Endodermal cell (in vitro differentiated cells): ENCODE measurements at regions not wholly inside any gene's neighbourhood (a gene's known extent, or its start where the extent isn't known, plus 50 kb on each side); places are given as distances from the start of the nearest gene placed in this dataset.

ENCODE experiments used
- DNase-seq: peaks from one replicate; pipeline ENCODE4 v3.0.0-alpha.2; 2017
- H3K27ac ChIP-seq: 2 replicates; pipeline ENCODE4 v1.5.1; 2013; ENCODE audit warnings: mild to moderate bottlenecking, low read depth, low read length, moderate library complexity
- H3K27me3 ChIP-seq: 2 replicates; pipeline ENCODE4 v1.6.1; 2013; ENCODE audit warnings: mild to moderate bottlenecking, low read length, moderate library complexity; ENCODE audit not compliant: insufficient read depth, control insufficient read depth, poor library complexity, severe bottlenecking
- H3K36me3 ChIP-seq: 2 replicates; pipeline ENCODE4 v1.7.0; 2013; ENCODE audit warnings: mild to moderate bottlenecking, low read length, moderate library complexity; ENCODE audit not compliant: control insufficient read depth, insufficient read depth
- H3K4me1 ChIP-seq: one replicate; pipeline ENCODE4 v1.7.0; 2013; ENCODE audit warnings: low read length; ENCODE audit not compliant: control insufficient read depth, insufficient read depth
- H3K4me3 ChIP-seq: 2 replicates; pipeline ENCODE4 v1.5.1; 2013; ENCODE audit warnings: mild to moderate bottlenecking, low read length, moderate library complexity
- H3K9ac ChIP-seq: 2 replicates; pipeline ENCODE4 v1.6.1; 2013; ENCODE audit warnings: mild to moderate bottlenecking, low read length, moderate library complexity; ENCODE audit not compliant: poor library complexity, severe bottlenecking; ENCODE audit errors: extremely low read depth
- H3K9me3 ChIP-seq: 2 replicates; pipeline ENCODE4 v1.6.1; 2013; ENCODE audit warnings: mild to moderate bottlenecking, low read length, moderate library complexity; ENCODE audit not compliant: control insufficient read depth
- H3K27ac Mint-ChIP-seq: 2 replicates; pipeline ENCODE4 v1.8.0; 2020; ENCODE audit warnings: mixed read lengths
- H3K27me3 Mint-ChIP-seq: 2 replicates; pipeline ENCODE4 v1.8.0; 2021; ENCODE audit warnings: mild to moderate bottlenecking, mixed read lengths; ENCODE audit not compliant: insufficient read depth
- H3K36me3 Mint-ChIP-seq: 2 replicates; pipeline ENCODE4 v1.8.0; 2020; ENCODE audit warnings: low read depth, mixed read lengths
- H3K4me1 Mint-ChIP-seq: 2 replicates; pipeline ENCODE4 v1.8.0; 2020; ENCODE audit warnings: mixed read lengths
- H3K4me3 Mint-ChIP-seq: 2 replicates; pipeline ENCODE4 v1.8.0; 2020; ENCODE audit warnings: mild to moderate bottlenecking, moderate library complexity, mixed read lengths
- H3K9me3 Mint-ChIP-seq: 2 replicates; pipeline ENCODE4 v1.8.0; 2020; ENCODE audit warnings: mild to moderate bottlenecking, mixed read lengths
- CTCF ChIP-seq: fragments of 200-600 bp; sonication (generic); conservative IDR thresholded peaks from 2 replicates; pipeline ENCODE4 v1.5.0; 2021; ENCODE audit warnings: antibody characterized with exemption, mild to moderate bottlenecking
- whole genome bisulfite sequencing, 2 experiments: methylation state at CpG; one replicate each; pipeline versions ENCODE4 v1.1.5 to v1.1.7; 2013; ENCODE audit warnings: missing lambda C conversion rate in 2 of 2, mixed read lengths in 1 of 2; ENCODE audit not compliant: insufficient coverage in 1 of 2, insufficient read length in 1 of 2; 5-methylcytosine and 5-hydroxymethylcytosine counted together

- no peaks in the 10 kb centered on the region for H3K36me3 ChIP-seq
- no peaks in the 10 kb centered on the region for H3K36me3 Mint-ChIP-seq
- H3K9ac ChIP-seq, result no peak overlapping the region
- H3K27me3 ChIP-seq, result no peaks in the 10 kb centered on the region
- peaks cover 10% of the 10 kb centered on the region for H3K9me3 Mint-ChIP-seq
- no peak overlapping the region for H3K27ac ChIP-seq
- no peaks in the 10 kb centered on the region for H3K4me1 Mint-ChIP-seq
- H3K9me3 ChIP-seq, result peaks cover 21% of the 10 kb centered on the region
- H3K27ac Mint-ChIP-seq, result no peak overlapping the region
- TF ChIP-seq CTCF, result no peak
- no peak for DNase-seq
- no peak overlapping the region for H3K4me3 Mint-ChIP-seq
- H3K4me1 ChIP-seq, result no peaks in the 10 kb centered on the region
- WGBS, 2 experiments, result 95% methylated on average over 2 of the region's 2 CpGs; no CpG with 5 or more reads in 1 of the 2 experiments
- no peaks in the 10 kb centered on the region for H3K27me3 Mint-ChIP-seq
- H3K4me3 ChIP-seq, result no peak overlapping the region
These were observed 551.0 kb upstream of the PTPRD start for GRCh38 chr9:11163843-11164242.

- no peak for DNase-seq
- Histone ChIP-seq H3K4me3 (no peak overlapping the region), H3K36me3 (no peaks in the 10 kb centered on the region), H3K27me3 (no peaks in the 10 kb centered on the region), H3K9ac (no peak overlapping the region), H3K27ac (no peak overlapping the region), H3K9me3 (no peaks in the 10 kb centered on the region), H3K4me1 (no peaks in the 10 kb centered on the region)
- TF ChIP-seq CTCF, result no peak
- no peaks in the 10 kb centered on the region for H3K9me3 Mint-ChIP-seq
- H3K4me3 Mint-ChIP-seq, result no peak overlapping the region
- no peaks in the 10 kb centered on the region for H3K27me3 Mint-ChIP-seq
- no peaks in the 10 kb centered on the region for H3K36me3 Mint-ChIP-seq
- H3K4me1 Mint-ChIP-seq, result no peaks in the 10 kb centered on the region
- WGBS, 2 experiments, result 86 to 90% methylated on average over 1 to 2 of the region's 2 CpGs
- no peak overlapping the region for H3K27ac Mint-ChIP-seq
These were observed 569.2 kb upstream of the PTPRD start for GRCh38 chr9:11182001-11182400.

- TF ChIP-seq CTCF, result no peak
- Histone ChIP-seq H3K27ac (no peak overlapping the region), H3K27me3 (no peaks in the 10 kb centered on the region), H3K9me3 (peaks cover 7% of the 10 kb centered on the region), H3K9ac (no peak overlapping the region), H3K4me1 (no peaks in the 10 kb centered on the region), H3K4me3 (no peak overlapping the region), H3K36me3 (no peaks in the 10 kb centered on the region)
- H3K4me3 Mint-ChIP-seq, result no peak overlapping the region
- no peaks in the 10 kb centered on the region for H3K27me3 Mint-ChIP-seq
- no peak for DNase-seq
- H3K4me1 Mint-ChIP-seq, result no peaks in the 10 kb centered on the region
- 76 to 88% methylated on average over 1 of the region's 1 CpG for WGBS, 2 experiments
- no peaks in the 10 kb centered on the region for H3K36me3 Mint-ChIP-seq
- no peak overlapping the region for H3K27ac Mint-ChIP-seq
- peaks cover 22% of the 10 kb centered on the region for H3K9me3 Mint-ChIP-seq
These were observed 577.9 kb upstream of the PTPRD start for GRCh38 chr9:11190719-11191118.
